WTC11 (cell line): ENCODE measurements at regions not wholly inside any gene's neighbourhood (a gene's known extent, or its start where the extent isn't known, plus 50 kb on each side); places are given as distances from the start of the nearest gene placed in this dataset.

Source experiments
- ZNF219 ChIP-seq: sonication (generic); formaldehyde crosslinking; IDR thresholded peaks from 2 replicates; pipeline ENCODE4 v1.8.0; 2023; ENCODE audit warnings: missing genetic modification reagents, mild to moderate bottlenecking, borderline replicate concordance
- TF ChIP-seq, protein P1 (sequence below): sonication (generic); formaldehyde crosslinking; IDR thresholded peaks from 2 replicates; pipeline ENCODE4 v1.8.1; 2022; ENCODE audit warnings: low read depth, mild to moderate bottlenecking, moderate library complexity, missing genetic modification reagents, borderline replicate concordance
- TF ChIP-seq, protein P2 (sequence below): sonication (generic); formaldehyde crosslinking; IDR thresholded peaks from 2 replicates; pipeline ENCODE4 v1.8.0; 2022; ENCODE audit warnings: mild to moderate bottlenecking, missing genetic modification reagents
- TF ChIP-seq, protein P3 (sequence below): sonication (generic); formaldehyde crosslinking; conservative IDR thresholded peaks from 2 replicates; pipeline ENCODE4 v1.8.1; 2022; ENCODE audit warnings: mild to moderate bottlenecking, missing genetic modification reagents
- TF ChIP-seq, protein P4 (sequence below): fragments of 200-600 bp; IDR thresholded peaks from 2 replicates; pipeline ENCODE4 v1.8.0; 2022; ENCODE audit warnings: antibody characterized with exemption

DNA sequence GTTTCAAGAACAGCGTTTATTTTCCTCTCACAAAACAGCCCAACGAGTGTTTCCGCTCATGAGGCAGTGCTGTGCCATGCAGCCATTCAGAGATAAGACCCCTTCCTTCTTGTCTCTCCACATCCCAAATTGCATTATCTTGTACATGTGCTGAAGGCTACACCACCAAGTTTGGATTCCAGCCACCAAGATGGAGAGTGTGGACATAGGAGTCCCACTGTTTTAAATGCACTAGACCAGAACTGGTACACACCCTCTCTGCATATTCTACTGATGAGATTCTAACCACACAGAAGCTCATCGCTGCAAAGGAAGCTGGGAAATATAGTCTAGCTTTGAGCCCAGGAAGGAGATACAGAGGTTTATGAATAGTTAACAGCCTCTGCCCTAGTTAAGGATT lies 509.4 kb downstream of the NFIB start:
- TF ChIP-seq, protein P1, sequence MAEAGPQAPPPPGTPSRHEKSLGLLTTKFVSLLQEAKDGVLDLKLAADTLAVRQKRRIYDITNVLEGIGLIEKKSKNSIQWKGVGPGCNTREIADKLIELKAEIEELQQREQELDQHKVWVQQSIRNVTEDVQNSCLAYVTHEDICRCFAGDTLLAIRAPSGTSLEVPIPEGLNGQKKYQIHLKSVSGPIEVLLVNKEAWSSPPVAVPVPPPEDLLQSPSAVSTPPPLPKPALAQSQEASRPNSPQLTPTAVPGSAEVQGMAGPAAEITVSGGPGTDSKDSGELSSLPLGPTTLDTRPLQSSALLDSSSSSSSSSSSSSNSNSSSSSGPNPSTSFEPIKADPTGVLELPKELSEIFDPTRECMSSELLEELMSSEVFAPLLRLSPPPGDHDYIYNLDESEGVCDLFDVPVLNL (CRISPR knock-in tag) = no peak
- TF ChIP-seq, protein P2, sequence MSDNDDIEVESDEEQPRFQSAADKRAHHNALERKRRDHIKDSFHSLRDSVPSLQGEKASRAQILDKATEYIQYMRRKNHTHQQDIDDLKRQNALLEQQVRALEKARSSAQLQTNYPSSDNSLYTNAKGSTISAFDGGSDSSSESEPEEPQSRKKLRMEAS = no peak
- TF ChIP-seq ZNF219 (CRISPR knock-in tag) = no peak
- TF ChIP-seq, protein P3, sequence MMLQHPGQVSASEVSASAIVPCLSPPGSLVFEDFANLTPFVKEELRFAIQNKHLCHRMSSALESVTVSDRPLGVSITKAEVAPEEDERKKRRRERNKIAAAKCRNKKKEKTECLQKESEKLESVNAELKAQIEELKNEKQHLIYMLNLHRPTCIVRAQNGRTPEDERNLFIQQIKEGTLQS (CRISPR knock-in tag) = no peak
- TF ChIP-seq, protein P4, sequence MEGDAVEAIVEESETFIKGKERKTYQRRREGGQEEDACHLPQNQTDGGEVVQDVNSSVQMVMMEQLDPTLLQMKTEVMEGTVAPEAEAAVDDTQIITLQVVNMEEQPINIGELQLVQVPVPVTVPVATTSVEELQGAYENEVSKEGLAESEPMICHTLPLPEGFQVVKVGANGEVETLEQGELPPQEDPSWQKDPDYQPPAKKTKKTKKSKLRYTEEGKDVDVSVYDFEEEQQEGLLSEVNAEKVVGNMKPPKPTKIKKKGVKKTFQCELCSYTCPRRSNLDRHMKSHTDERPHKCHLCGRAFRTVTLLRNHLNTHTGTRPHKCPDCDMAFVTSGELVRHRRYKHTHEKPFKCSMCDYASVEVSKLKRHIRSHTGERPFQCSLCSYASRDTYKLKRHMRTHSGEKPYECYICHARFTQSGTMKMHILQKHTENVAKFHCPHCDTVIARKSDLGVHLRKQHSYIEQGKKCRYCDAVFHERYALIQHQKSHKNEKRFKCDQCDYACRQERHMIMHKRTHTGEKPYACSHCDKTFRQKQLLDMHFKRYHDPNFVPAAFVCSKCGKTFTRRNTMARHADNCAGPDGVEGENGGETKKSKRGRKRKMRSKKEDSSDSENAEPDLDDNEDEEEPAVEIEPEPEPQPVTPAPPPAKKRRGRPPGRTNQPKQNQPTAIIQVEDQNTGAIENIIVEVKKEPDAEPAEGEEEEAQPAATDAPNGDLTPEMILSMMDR = no peak
